ENCODE measurements at regions not wholly inside any gene's neighbourhood (a gene's known extent, or its start where the extent isn't known, plus 50 kb on each side); places are given as distances from the start of the nearest gene placed in this dataset.

GRCh38 chr13:79655509-79655908 lies 174.6 kb downstream of the NDFIP2 start:
- Histone ChIP-seq H3K4me3 (ENCODE audit: insufficient read depth, low read depth, low read length) (no peak overlapping the region), H2AK5ac (ENCODE audit: low read depth, low read length) (no peak overlapping the region), H3K36me3 (ENCODE audit: control insufficient read depth, insufficient read depth, low read length) (no peaks in the 10 kb centered on the region), H2BK20ac (ENCODE audit: low read depth, low read length) (no peak overlapping the region), H3K4me1 (ENCODE audit: control insufficient read depth, insufficient read depth, low read length) (no peaks in the 10 kb centered on the region), H2AFZ (replicated peaks; ENCODE audit: low read length, poor library complexity) (no peak overlapping the region), H3K9me3 (ENCODE audit: control insufficient read depth, insufficient read depth, low read length) (no peaks in the 10 kb centered on the region), H3K56ac (ENCODE audit: extremely low read depth, insufficient read depth, low read length) (no peak overlapping the region), H4K5ac (ENCODE audit: low read depth, low read length) (no peak overlapping the region), H4K91ac (ENCODE audit: insufficient read depth, low read depth, low read length) (no peak overlapping the region), H3K27ac (ENCODE audit: insufficient read depth, low read length) (no peak overlapping the region), H3K9ac (ENCODE audit: low read depth, low read length) (no peak overlapping the region), H3K4me2 (ENCODE audit: low read depth, low read length) (no peak overlapping the region), H3K18ac (ENCODE audit: low read depth, low read length) (no peak overlapping the region), H2AK9ac (replicated peaks; ENCODE audit: low read depth, low read length, poor library complexity) (no peak overlapping the region), H4K20me1 (ENCODE audit: insufficient read depth, low read length) (no peaks in the 10 kb centered on the region), H3K79me1 (ENCODE audit: low read depth in 1 of 2, low read length in 2 of 2) (no peaks in the 10 kb centered on the region), H4K8ac (ENCODE audit: low read depth in 2 of 2, low read length in 2 of 2) (no peak overlapping the region), H2BK15ac (ENCODE audit: low read depth, low read length) (no peak overlapping the region), H3K14ac (replicated peaks; ENCODE audit: low read depth, low read length) (no peak overlapping the region), H3K27me3 (ENCODE audit: control insufficient read depth, insufficient read depth, low read length) (no peaks in the 10 kb centered on the region; the same call in 1 of the 2 replicates), H2BK120ac (ENCODE audit: low read depth, low read length) (no peak overlapping the region), H3K23ac (ENCODE audit: low read depth, low read length) (no peak overlapping the region), H2BK5ac (ENCODE audit: low read depth, low read length, poor library complexity, severe bottlenecking) (no peak overlapping the region), H3K9me1 (ENCODE audit: insufficient read depth, low read length) (no peaks in the 10 kb centered on the region), H3K4ac (ENCODE audit: low read depth, low read length) (no peak overlapping the region)
- WGBS, 2 experiments (ENCODE audit: extremely low coverage in 2 of 2, insufficient read length in 1 of 2): 80% methylated on average over 1 of the region's 2 CpGs; no CpG with 5 or more reads in 1 of the 2 experiments
- intact Hi-C loops (cut with micrococcal nuclease): no loop called here
- in situ Hi-C loops (cut with MboI; ENCODE audit: low sequenced_read_pairs): no loop called here
- BruUV-seq (replicated peaks): no TSS peak
- dilution Hi-C loops (cut with HindIII; ENCODE audit: low sequenced_read_pairs, unreplicated experiment): no loop called here
- TF ChIP-seq CEBPB (IDR thresholded peaks at IDR 0.05; ENCODE audit: low read depth, low read length): no peak
- DNase-seq: no peak
- CTCF ChIA-PET: no interaction called here
- no peak for ATAC-seq (ENCODE audit: low read depth)
- POLR2A ChIA-PET (ENCODE audit: unreplicated experiment): no interaction called here

All from IMR-90 (cell line).